AG10803 (cell line): ENCODE measurements at regions not wholly inside any gene's neighbourhood (a gene's known extent, or its start where the extent isn't known, plus 50 kb on each side); places are given as distances from the start of the nearest gene placed in this dataset.

Experiments
- DNase-seq: peaks from one replicate; pipeline ENCODE4 v3.0.0; 2010; ENCODE audit warnings: low read depth
- H3K4me3 ChIP-seq: 2 replicates; pipeline ENCODE4 v1.5.1; 2011; ENCODE audit warnings: mild to moderate bottlenecking, low read length, control low read depth
- CTCF ChIP-seq: conservative IDR thresholded peaks from 2 replicates; pipeline ENCODE4 v1.5.1; 2011; ENCODE audit warnings: mild to moderate bottlenecking, low read length, control low read depth, inconsistent platforms

GRCh38 chr18:49650426-49650891 lies 88.6 kb downstream of the LIPG start:
- no peak for TF ChIP-seq CTCF
- DNase-seq, result no peak
- H3K4me3 ChIP-seq, result no peak overlapping the region

- TF ChIP-seq CTCF, result no peak
- no peak overlapping the region for H3K4me3 ChIP-seq
- DNase-seq, result no peak
Observed at GRCh38 chr18:49648811-49649210, 87.0 kb downstream of the LIPG start.
